SU-DHL-6 (cell line): ENCODE measurements at regions not wholly inside any gene's neighbourhood (a gene's known extent, or its start where the extent isn't known, plus 50 kb on each side); places are given as distances from the start of the nearest gene placed in this dataset.

Experiments used
- EZH2phosphoT487 ChIP-seq: fragments of 200-600 bp; sonication (generic), shearing (Covaris generic); conservative IDR thresholded peaks from 2 replicates; pipeline ENCODE4 v1.6.1; 2018; ENCODE audit warnings: mild to moderate bottlenecking, antibody characterized with exemption, low read length, moderate library complexity, mixed read lengths
- TF ChIP-seq, protein P1 (sequence below): fragments of 200-600 bp; sonication (generic); IDR thresholded peaks from one replicate; pipeline ENCODE4 v1.5.1; 2017; ENCODE audit warnings: antibody characterized with exemption, mild to moderate bottlenecking, low read length, moderate library complexity; ENCODE audit not compliant: insufficient read depth, poor library complexity, severe bottlenecking

DNA sequence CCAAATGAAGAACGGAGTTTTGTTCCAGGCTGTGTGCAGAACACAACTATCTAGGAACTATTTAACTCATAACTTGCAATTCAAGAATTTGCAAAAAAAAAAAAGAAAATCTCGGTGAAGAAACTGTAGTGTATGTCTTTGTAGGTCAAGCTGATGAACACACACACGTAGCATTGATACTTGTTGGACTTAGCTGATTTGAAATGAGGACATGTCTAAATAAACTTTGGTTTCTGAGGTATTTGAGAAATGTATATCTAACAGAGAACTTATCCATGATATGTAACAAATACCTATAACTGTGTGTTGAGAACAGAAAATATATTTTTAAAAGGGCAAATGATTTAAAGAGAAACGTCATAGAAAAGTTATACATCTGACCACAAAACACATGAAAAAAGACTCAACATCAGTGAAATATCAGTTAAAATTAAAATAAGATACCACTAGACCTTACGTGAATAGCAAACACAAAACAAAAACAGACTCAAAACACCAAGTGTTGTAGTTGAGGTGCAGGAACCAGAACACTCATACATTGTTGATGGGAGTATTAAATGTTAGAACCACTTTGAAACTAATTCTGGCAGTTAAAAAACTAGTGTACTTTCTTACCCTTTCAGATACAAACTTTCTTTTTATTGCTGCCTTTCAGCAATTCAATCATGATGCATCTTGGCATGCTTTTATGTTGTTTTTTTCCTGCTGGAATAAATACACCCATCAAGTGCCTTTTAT is 1535.8 kb upstream of the PCDH10 start:
- TF ChIP-seq, protein P1, sequence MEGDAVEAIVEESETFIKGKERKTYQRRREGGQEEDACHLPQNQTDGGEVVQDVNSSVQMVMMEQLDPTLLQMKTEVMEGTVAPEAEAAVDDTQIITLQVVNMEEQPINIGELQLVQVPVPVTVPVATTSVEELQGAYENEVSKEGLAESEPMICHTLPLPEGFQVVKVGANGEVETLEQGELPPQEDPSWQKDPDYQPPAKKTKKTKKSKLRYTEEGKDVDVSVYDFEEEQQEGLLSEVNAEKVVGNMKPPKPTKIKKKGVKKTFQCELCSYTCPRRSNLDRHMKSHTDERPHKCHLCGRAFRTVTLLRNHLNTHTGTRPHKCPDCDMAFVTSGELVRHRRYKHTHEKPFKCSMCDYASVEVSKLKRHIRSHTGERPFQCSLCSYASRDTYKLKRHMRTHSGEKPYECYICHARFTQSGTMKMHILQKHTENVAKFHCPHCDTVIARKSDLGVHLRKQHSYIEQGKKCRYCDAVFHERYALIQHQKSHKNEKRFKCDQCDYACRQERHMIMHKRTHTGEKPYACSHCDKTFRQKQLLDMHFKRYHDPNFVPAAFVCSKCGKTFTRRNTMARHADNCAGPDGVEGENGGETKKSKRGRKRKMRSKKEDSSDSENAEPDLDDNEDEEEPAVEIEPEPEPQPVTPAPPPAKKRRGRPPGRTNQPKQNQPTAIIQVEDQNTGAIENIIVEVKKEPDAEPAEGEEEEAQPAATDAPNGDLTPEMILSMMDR = no peak
- no peak for TF ChIP-seq EZH2phosphoT487
